Liver (tissue), 8 donors: ENCODE measurements at regions not wholly inside any gene's neighbourhood (a gene's known extent, or its start where the extent isn't known, plus 50 kb on each side); places are given as distances from the start of the nearest gene placed in this dataset.

Experiments used
- DNase-seq: peaks from one replicate; pipeline ENCODE4 v3.0.0-alpha.2; 2017; ENCODE audit warnings: low spot score
- H3K27ac ChIP-seq, 2 donors: one replicate each; pipeline ENCODE4 v1.7.0; 2013; ENCODE audit warnings: inconsistent platforms in 2 of 2, low read length in 2 of 2, control low read depth in 1 of 2, low read depth in 1 of 2, mild to moderate bottlenecking in 1 of 2
- H3K27me3 ChIP-seq, 4 donors: one replicate each; pipeline versions ENCODE4 v1.6.1 to v1.7.0; 2013; ENCODE audit warnings: low read length in 3 of 4, inconsistent platforms in 1 of 4, mild to moderate bottlenecking in 1 of 4, moderate library complexity in 1 of 4; ENCODE audit not compliant: control insufficient read depth in 4 of 4, insufficient read depth in 4 of 4
- H3K36me3 ChIP-seq, 4 donors: one replicate each; pipeline versions ENCODE4 v1.6.1 to v1.7.0; 2013; ENCODE audit warnings: low read length in 3 of 4, mild to moderate bottlenecking in 3 of 4, low read depth in 1 of 4, moderate library complexity in 1 of 4; ENCODE audit not compliant: control insufficient read depth in 4 of 4, insufficient read depth in 3 of 4
- H3K4me1 ChIP-seq, 4 donors: one replicate each; pipeline versions ENCODE4 v1.6.1 to v1.7.0; 2013; ENCODE audit warnings: low read length in 3 of 4, mild to moderate bottlenecking in 3 of 4, moderate library complexity in 1 of 4; ENCODE audit not compliant: control insufficient read depth in 4 of 4, insufficient read depth in 4 of 4
- H3K4me3 ChIP-seq, 3 donors: one replicate each; pipeline versions ENCODE4 v1.6.1 to v1.7.0; 2013; ENCODE audit warnings: low read length in 3 of 3, control low read depth in 1 of 3, low read depth in 1 of 3, mild to moderate bottlenecking in 1 of 3
- H3K9ac ChIP-seq, 2 donors: one replicate each; pipeline ENCODE4 v1.7.0; 2013; ENCODE audit warnings: low read length in 2 of 2, mild to moderate bottlenecking in 2 of 2, moderate library complexity in 2 of 2, control low read depth in 1 of 2, low read depth in 1 of 2
- H3K9me3 ChIP-seq, 4 donors: one replicate each; pipeline versions ENCODE4 v1.6.1 to v1.7.0; 2013; ENCODE audit warnings: low read length in 3 of 4; ENCODE audit not compliant: control insufficient read depth in 4 of 4
- CTCF ChIP-seq: fragments of 150-350 bp; IDR thresholded peaks from 2 replicates; pipeline ENCODE4 v1.5.1; 2017; ENCODE audit warnings: improper control_type of control experiment, low read depth, low read length; ENCODE audit not compliant: missing input control
- EGR1 ChIP-seq, 2 donors: IDR thresholded peaks; 2 replicates each; pipeline ENCODE4 v1.6.1; 2016 to 2018; ENCODE audit warnings: antibody characterized with exemption in 2 of 2, low read depth in 2 of 2
- FOXA1 ChIP-seq: IDR thresholded peaks from 2 replicates; pipeline ENCODE4 v1.6.1; 2016; ENCODE audit warnings: antibody characterized with exemption
- FOXA2 ChIP-seq: IDR thresholded peaks from 2 replicates; pipeline ENCODE4 v1.6.1; 2016; ENCODE audit warnings: antibody characterized with exemption
- GABPA ChIP-seq, 2 donors: IDR thresholded peaks in 1 of 2; conservative IDR thresholded peaks in 1 of 2; 2 replicates each; pipeline ENCODE4 v1.6.1; 2016; ENCODE audit warnings: antibody characterized with exemption in 2 of 2, mild to moderate bottlenecking in 1 of 2, moderate library complexity in 1 of 2
- HNF4A ChIP-seq, 2 donors: conservative IDR thresholded peaks; 2 replicates each; pipeline ENCODE4 v1.6.1; 2016; ENCODE audit warnings: antibody characterized with exemption in 2 of 2, mild to moderate bottlenecking in 2 of 2
- HNF4G ChIP-seq: IDR thresholded peaks from 2 replicates; pipeline ENCODE4 v1.6.1; 2016; ENCODE audit warnings: antibody characterized with exemption
- JUND ChIP-seq, 2 donors: IDR thresholded peaks; 2 replicates each; pipeline ENCODE4 v1.6.1; 2016; ENCODE audit warnings: antibody characterized with exemption in 2 of 2
- NR2F2 ChIP-seq: IDR thresholded peaks from 2 replicates; pipeline ENCODE4 v1.6.1; 2016; ENCODE audit warnings: antibody characterized with exemption
- RAD21 ChIP-seq, 2 donors: IDR thresholded peaks; 2 replicates each; pipeline ENCODE4 v1.6.1; 2016; ENCODE audit warnings: antibody characterized with exemption in 2 of 2, mild to moderate bottlenecking in 2 of 2
- RXRA ChIP-seq, 2 donors: IDR thresholded peaks; 2 replicates each; pipeline ENCODE4 v1.6.1; 2017 to 2018; ENCODE audit warnings: antibody characterized with exemption in 2 of 2, mild to moderate bottlenecking in 1 of 2
- SP1 ChIP-seq: IDR thresholded peaks from 2 replicates; pipeline ENCODE4 v1.6.1; 2018; ENCODE audit warnings: antibody characterized with exemption, mild to moderate bottlenecking
- TAF1 ChIP-seq: conservative IDR thresholded peaks from 2 replicates; pipeline ENCODE4 v1.6.1; 2016; ENCODE audit warnings: antibody characterized with exemption, mild to moderate bottlenecking
- YY1 ChIP-seq: IDR thresholded peaks from 2 replicates; pipeline ENCODE4 v1.6.1; 2016; ENCODE audit warnings: antibody characterized with exemption, mild to moderate bottlenecking
- ZBTB33 ChIP-seq: IDR thresholded peaks from 2 replicates; pipeline ENCODE4 v1.6.1; 2016; ENCODE audit warnings: antibody characterized with exemption
- WGBS: extraction: QIAGEN DNeasy Blood & Tissue Kit; methylation state at CpG from one replicate; pipeline ENCODE4 v1.1.7; 2013; 5-methylcytosine and 5-hydroxymethylcytosine counted together
- TF ChIP-seq, protein P1 (sequence below): IDR thresholded peaks from 2 replicates; pipeline ENCODE4 v1.6.1; 2016; ENCODE audit warnings: antibody characterized with exemption
- donor health status: healthy.
- donor health status: healthy.
- donor health status: healthy.
- donor health status: healthy.
- donor health status: healthy.

DNA sequence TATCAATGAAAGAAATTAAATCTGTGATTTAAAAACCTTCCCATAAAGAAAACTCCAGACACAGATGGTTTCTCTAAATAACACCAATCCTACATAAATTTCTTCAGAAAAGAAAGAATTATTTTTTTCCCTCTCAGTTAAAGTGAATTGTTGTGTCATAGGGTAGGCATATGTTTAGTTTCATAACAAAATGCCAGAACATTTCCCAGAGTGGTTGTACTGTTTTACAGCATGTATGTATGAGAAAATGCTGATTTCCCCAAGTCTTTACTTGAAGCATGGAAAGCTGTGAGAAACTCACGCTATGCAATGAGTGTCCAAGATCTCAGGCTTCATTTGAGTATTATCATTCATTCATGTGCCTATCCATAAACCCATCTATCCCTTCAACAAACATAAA lies 582.5 kb downstream of the ELAVL2 start:
- 90% methylated on average over 1 of the region's 1 CpG for WGBS
- no peak overlapping the region for H3K4me3 ChIP-seq
- TF ChIP-seq GABPA (IDR thresholded peaks at IDR 0.05 in 1 of 2, conservative IDR thresholded peaks at IDR 0.05 in 1 of 2) = no peak
- no peak for TF ChIP-seq TAF1
- TF ChIP-seq JUND (IDR thresholded peaks at IDR 0.05) = no peak
- TF ChIP-seq HNF4A (conservative IDR thresholded peaks at IDR 0.05) = no peak
- no peak for TF ChIP-seq EGR1 (IDR thresholded peaks at IDR 0.05; ENCODE audit: low read depth in 2 of 2)
- no peaks in the 10 kb centered on the region for H3K27me3 ChIP-seq
- H3K9ac ChIP-seq = no peak overlapping the region
- H3K36me3 ChIP-seq = no peaks in the 10 kb centered on the region
- no peak for DNase-seq
- H3K9me3 ChIP-seq = peaks cover 0 to 8% (median 0%) of the 10 kb centered on the region in 4 donors
- no peaks in the 10 kb centered on the region for H3K4me1 ChIP-seq
- no peak overlapping the region for H3K27ac ChIP-seq

GRCh38 chr9:23245067-23245466 lies 581.0 kb downstream of the ELAVL2 start:
- no peak overlapping the region for H3K9ac ChIP-seq
- peak; percentile 69 to 75 for TF ChIP-seq HNF4A (conservative IDR thresholded peaks at IDR 0.05)
- TF ChIP-seq YY1 = no peak
- H3K4me3 ChIP-seq = no peak overlapping the region
- no peak overlapping the region for H3K27ac ChIP-seq
- H3K27me3 ChIP-seq = no peaks in the 10 kb centered on the region
- no peaks in the 10 kb centered on the region for H3K4me1 ChIP-seq
- no peak for DNase-seq
- no peaks in the 10 kb centered on the region for H3K9me3 ChIP-seq
- H3K36me3 ChIP-seq = no peaks in the 10 kb centered on the region

DNA sequence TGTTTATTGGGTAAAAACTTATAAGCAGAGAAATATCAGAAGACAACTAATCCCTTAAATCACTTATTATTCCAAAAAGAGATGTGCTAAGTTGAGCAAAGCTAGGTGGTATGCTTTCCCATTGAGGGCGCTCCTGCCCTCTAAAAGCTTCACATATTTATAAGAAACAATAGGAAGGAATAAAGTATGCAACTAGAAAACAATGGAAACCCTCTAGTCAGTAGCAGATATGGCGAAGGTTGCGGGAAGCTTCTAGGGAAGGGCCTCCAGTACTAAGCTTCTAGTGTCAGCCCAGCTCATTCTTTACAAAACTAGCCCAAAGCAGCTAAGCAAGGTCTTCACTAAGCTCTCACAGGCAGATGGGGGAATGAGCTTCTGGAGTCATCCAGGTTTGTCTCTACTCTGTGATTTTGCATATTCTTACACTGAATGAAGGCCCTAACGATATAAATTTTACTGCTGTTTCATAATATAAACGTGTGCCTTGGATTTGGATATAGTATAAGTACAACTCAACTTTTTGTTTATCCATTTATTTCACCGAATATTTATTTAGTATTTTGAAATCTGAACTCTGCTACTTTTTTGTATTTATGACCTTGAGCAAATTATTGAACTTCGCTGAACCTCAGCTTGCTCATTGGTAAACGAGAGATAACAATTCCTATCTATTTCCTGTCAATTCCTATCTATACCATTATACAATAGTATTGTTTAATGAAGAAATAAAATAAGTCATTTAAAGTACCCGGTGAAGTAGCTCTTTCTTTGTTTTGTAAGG lies 571.4 kb downstream of the ELAVL2 start:
- H3K27me3 ChIP-seq = no peaks in the 10 kb centered on the region
- peaks cover 0 to 7% (median 4%) of the 10 kb centered on the region in 4 donors for H3K4me1 ChIP-seq
- H3K36me3 ChIP-seq = no peaks in the 10 kb centered on the region
- H3K4me3 ChIP-seq = no peak overlapping the region
- peak overlapping the region in 1 of 2 donors; percentile 31 for H3K27ac ChIP-seq
- no peak overlapping the region for H3K9ac ChIP-seq
- DNase-seq = no peak
- 52% methylated on average over 9 of the region's 9 CpGs for WGBS
- no peak for TF ChIP-seq TAF1
- TF ChIP-seq HNF4A (conservative IDR thresholded peaks at IDR 0.05) = peak; percentile 56 to 65
- peak; percentile 48 to 73 for TF ChIP-seq RXRA (IDR thresholded peaks at IDR 0.05)
- H3K9me3 ChIP-seq = no peaks in the 10 kb centered on the region

- no peak for DNase-seq
- WGBS = 28% methylated on average over 3 of the region's 3 CpGs
- Histone ChIP-seq H3K27me3 (no peaks in the 10 kb centered on the region), H3K36me3 (no peaks in the 10 kb centered on the region), H3K4me3 (no peak overlapping the region), H3K4me1 (peaks cover 0 to 7% (median 4%) of the 10 kb centered on the region in 4 donors), H3K9me3 (no peaks in the 10 kb centered on the region), H3K9ac (no peak overlapping the region), H3K27ac (no peak overlapping the region)
- TF ChIP-seq HNF4G = no peak
- TF ChIP-seq RXRA (IDR thresholded peaks at IDR 0.05) = no peak
These were observed 570.7 kb downstream of the ELAVL2 start for GRCh38 chr9:23255346-23255745.

DNA sequence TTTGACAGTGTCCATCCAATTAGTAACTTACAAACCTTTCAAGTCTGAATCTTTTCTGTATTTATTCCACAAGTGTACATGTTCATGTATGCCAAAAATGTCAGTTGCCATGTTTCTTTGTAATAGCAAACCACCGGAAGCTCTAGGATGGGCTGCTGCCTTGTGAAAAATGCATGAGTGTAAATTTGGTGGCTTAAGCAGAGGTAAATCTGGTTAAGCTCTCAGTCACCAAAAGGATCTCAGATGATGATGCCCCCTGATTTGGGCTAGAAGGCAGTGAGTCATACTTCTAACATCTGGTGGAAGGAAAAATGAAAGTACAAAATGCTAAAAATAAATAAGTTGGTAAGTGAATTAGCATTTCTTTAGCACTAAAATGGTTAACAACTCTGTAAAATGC lies 567.5 kb downstream of the ELAVL2 start:
- no peak for DNase-seq
- 99% methylated on average over 1 of the region's 1 CpG for WGBS
- H3K27me3 ChIP-seq = no peaks in the 10 kb centered on the region
- no peak overlapping the region for H3K4me3 ChIP-seq
- no peak overlapping the region for H3K9ac ChIP-seq
- H3K36me3 ChIP-seq = no peaks in the 10 kb centered on the region
- no peaks in the 10 kb centered on the region for H3K9me3 ChIP-seq
- no peak overlapping the region for H3K27ac ChIP-seq
- H3K4me1 ChIP-seq = peaks cover 0 to 7% (median 4%) of the 10 kb centered on the region in 4 donors
- TF ChIP-seq, protein P1, sequence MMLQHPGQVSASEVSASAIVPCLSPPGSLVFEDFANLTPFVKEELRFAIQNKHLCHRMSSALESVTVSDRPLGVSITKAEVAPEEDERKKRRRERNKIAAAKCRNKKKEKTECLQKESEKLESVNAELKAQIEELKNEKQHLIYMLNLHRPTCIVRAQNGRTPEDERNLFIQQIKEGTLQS = no peak
- no peak for TF ChIP-seq FOXA2
- no peak for TF ChIP-seq EGR1 (IDR thresholded peaks at IDR 0.05; ENCODE audit: low read depth in 2 of 2)
- TF ChIP-seq HNF4A (conservative IDR thresholded peaks at IDR 0.05) = no peak
- TF ChIP-seq FOXA1 = no peak
- TF ChIP-seq SP1 = no peak
- TF ChIP-seq CTCF = no peak
- TF ChIP-seq NR2F2 = no peak
- no peak for TF ChIP-seq RAD21 (IDR thresholded peaks at IDR 0.05)
- TF ChIP-seq RXRA (IDR thresholded peaks at IDR 0.05) = no peak
- no peak for TF ChIP-seq ZBTB33
- no peak for TF ChIP-seq JUND (IDR thresholded peaks at IDR 0.05)
